Keratinocyte (primary cell): ENCODE measurements at regions not wholly inside any gene's neighbourhood (a gene's known extent, or its start where the extent isn't known, plus 50 kb on each side); places are given as distances from the start of the nearest gene placed in this dataset.

Experiments used
- DNase-seq: peaks from one replicate; pipeline ENCODE4 v3.0.0-alpha.2; 2011; ENCODE audit warnings: low read depth, missing footprints, low spot score
- FAIRE-seq: peaks from 2 replicates; lab custom pipeline; 2011; peaks lifted over from hg19 to GRCh38; lab: Jason Lieb, UNC
- H2AFZ ChIP-seq: 2 replicates; pipeline ENCODE4 v1.6.0; 2012; ENCODE audit warnings: low read length, control low read depth, inconsistent platforms; ENCODE audit not compliant: control insufficient read depth
- H3K27ac ChIP-seq: 2 replicates; pipeline ENCODE4 v1.5.1; 2011; ENCODE audit warnings: low read length; ENCODE audit not compliant: control insufficient read depth, insufficient read depth
- H3K27me3 ChIP-seq: 3 replicates; pipeline ENCODE4 v1.6.0; 2011; ENCODE audit warnings: low read length; ENCODE audit not compliant: control insufficient read depth, insufficient read depth; ENCODE audit errors: extremely low read depth
- H3K36me3 ChIP-seq, 2 experiments: 2 replicates in 1 of 2; 3 replicates in 1 of 2; pipeline ENCODE4 v1.5.1; 2011; ENCODE audit warnings: low read length in 2 of 2, mild to moderate bottlenecking in 1 of 2; ENCODE audit not compliant: control insufficient read depth in 2 of 2, insufficient read depth in 2 of 2; ENCODE audit errors: extremely low read depth in 1 of 2
- H3K4me1 ChIP-seq: 3 replicates; pipeline ENCODE4 v1.5.1; 2011; ENCODE audit warnings: low read length; ENCODE audit not compliant: control insufficient read depth, insufficient read depth; ENCODE audit errors: extremely low read depth
- H3K4me2 ChIP-seq: 3 replicates; pipeline ENCODE4 v1.6.0; 2011; ENCODE audit warnings: low read depth, low read length; ENCODE audit not compliant: control insufficient read depth, insufficient read depth; ENCODE audit errors: extremely low read depth
- H3K4me3 ChIP-seq, 3 experiments: fragments of 200-600 bp in 1 of 3; sonication (generic) in 1 of 3; 2 replicates in 2 of 3; 3 replicates in 1 of 3; pipeline ENCODE4 v1.5.1; 2011 to 2016; ENCODE audit warnings: low read length in 3 of 3, mild to moderate bottlenecking in 3 of 3, control low read depth in 2 of 3, inconsistent platforms in 1 of 3, low read depth in 1 of 3, mixed read lengths in 1 of 3, mixed run types in 1 of 3, moderate library complexity in 1 of 3; ENCODE audit not compliant: control insufficient read depth in 2 of 3, insufficient read depth in 2 of 3; ENCODE audit errors: extremely low read depth in 1 of 3
- H3K79me2 ChIP-seq: 2 replicates; pipeline ENCODE4 v1.6.0; 2012; ENCODE audit warnings: low read length; ENCODE audit not compliant: control insufficient read depth, insufficient read depth
- H3K9ac ChIP-seq: 3 replicates; pipeline ENCODE4 v1.6.0; 2011; ENCODE audit warnings: low read length; ENCODE audit not compliant: control insufficient read depth, insufficient read depth; ENCODE audit errors: extremely low read depth
- H3K9me1 ChIP-seq: 3 replicates; pipeline ENCODE4 v1.6.0; 2011; ENCODE audit warnings: low read length; ENCODE audit not compliant: control insufficient read depth, insufficient read depth; ENCODE audit errors: extremely low read depth
- H3K9me3 ChIP-seq: 2 replicates; pipeline ENCODE4 v1.5.1; 2012; ENCODE audit warnings: low read depth, low read length; ENCODE audit not compliant: control insufficient read depth
- H4K20me1 ChIP-seq: 3 replicates; pipeline ENCODE4 v1.6.0; 2011; ENCODE audit warnings: low read length; ENCODE audit not compliant: control insufficient read depth, insufficient read depth; ENCODE audit errors: extremely low read depth
- CTCF ChIP-seq, 3 experiments: IDR thresholded peaks in 1 of 3; conservative IDR thresholded peaks in 1 of 3; optimal IDR thresholded peaks in 1 of 3; 2 replicates in 2 of 3; 3 replicates in 1 of 3; pipeline versions ENCODE3 to v1.5.1; 2011; ENCODE audit warnings: low read length in 3 of 3, mild to moderate bottlenecking in 3 of 3, moderate library complexity in 2 of 3, control low read depth in 1 of 3, inconsistent platforms in 1 of 3; ENCODE audit not compliant: insufficient read depth in 2 of 3; ENCODE audit errors: extremely low read depth in 1 of 3
- EZH2 ChIP-seq: IDR thresholded peaks from one replicate; pipeline ENCODE4 v1.6.1; 2012; ENCODE audit warnings: inconsistent platforms, mild to moderate bottlenecking, low read length, moderate library complexity
- dilution Hi-C: fragments of 300-500 bp; cut with MboI; formaldehyde crosslinking; loops from one replicate; pipeline ENCODE4 v1.7.0; 2020; ENCODE audit warnings: low sequenced_read_pairs; ENCODE audit not compliant: extremely low pct_ligation_motif_present

GRCh38 chr2:192700934-192701333, 506.2 kb upstream of the TMEFF2 start:
- Histone ChIP-seq H3K4me2 (no peak overlapping the region), H4K20me1 (no peaks in the 10 kb centered on the region), H3K27ac (no peak overlapping the region), H3K27me3 (no peaks in the 10 kb centered on the region), H3K9ac (no peak overlapping the region), H3K4me3 (no peak overlapping the region), H3K9me3 (no peaks in the 10 kb centered on the region), H3K9me1 (no peaks in the 10 kb centered on the region), H3K36me3 (no peaks in the 10 kb centered on the region), H3K79me2 (no peaks in the 10 kb centered on the region), H3K4me1 (no peaks in the 10 kb centered on the region), H2AFZ (no peak overlapping the region)
- TF ChIP-seq EZH2 (no peak), CTCF (optimal IDR thresholded peaks at IDR 0.05 in 1 of 3, IDR thresholded peaks at IDR 0.05 in 1 of 3, conservative IDR thresholded peaks at IDR 0.05 in 1 of 3; ENCODE audit: extremely low read depth in 1 of 3, insufficient read depth in 2 of 3, low read length in 3 of 3) (no peak)
- dilution Hi-C loops = no loop called here
- no peak for FAIRE-seq
- DNase-seq = no peak

- Histone ChIP-seq H3K9ac (no peak overlapping the region), H3K36me3 (no peaks in the 10 kb centered on the region), H3K27ac (no peak overlapping the region), H3K9me1 (no peaks in the 10 kb centered on the region), H2AFZ (no peak overlapping the region), H4K20me1 (no peaks in the 10 kb centered on the region), H3K4me1 (no peaks in the 10 kb centered on the region), H3K4me3 (no peak overlapping the region), H3K4me2 (no peak overlapping the region), H3K9me3 (no peaks in the 10 kb centered on the region), H3K79me2 (no peaks in the 10 kb centered on the region), H3K27me3 (no peaks in the 10 kb centered on the region)
- TF ChIP-seq CTCF (optimal IDR thresholded peaks at IDR 0.05 in 1 of 3, IDR thresholded peaks at IDR 0.05 in 1 of 3, conservative IDR thresholded peaks at IDR 0.05 in 1 of 3; ENCODE audit: extremely low read depth in 1 of 3, insufficient read depth in 2 of 3, low read length in 3 of 3) (no peak), EZH2 (no peak)
- dilution Hi-C loops = no loop called here
- DNase-seq (no peak), FAIRE-seq (no peak)
Observed at GRCh38 chr2:192697880-192698279, 503.1 kb upstream of the TMEFF2 start.
